ENCODE measurements at regions not wholly inside any gene's neighbourhood (a gene's known extent, or its start where the extent isn't known, plus 50 kb on each side); places are given as distances from the start of the nearest gene placed in this dataset.

DNA sequence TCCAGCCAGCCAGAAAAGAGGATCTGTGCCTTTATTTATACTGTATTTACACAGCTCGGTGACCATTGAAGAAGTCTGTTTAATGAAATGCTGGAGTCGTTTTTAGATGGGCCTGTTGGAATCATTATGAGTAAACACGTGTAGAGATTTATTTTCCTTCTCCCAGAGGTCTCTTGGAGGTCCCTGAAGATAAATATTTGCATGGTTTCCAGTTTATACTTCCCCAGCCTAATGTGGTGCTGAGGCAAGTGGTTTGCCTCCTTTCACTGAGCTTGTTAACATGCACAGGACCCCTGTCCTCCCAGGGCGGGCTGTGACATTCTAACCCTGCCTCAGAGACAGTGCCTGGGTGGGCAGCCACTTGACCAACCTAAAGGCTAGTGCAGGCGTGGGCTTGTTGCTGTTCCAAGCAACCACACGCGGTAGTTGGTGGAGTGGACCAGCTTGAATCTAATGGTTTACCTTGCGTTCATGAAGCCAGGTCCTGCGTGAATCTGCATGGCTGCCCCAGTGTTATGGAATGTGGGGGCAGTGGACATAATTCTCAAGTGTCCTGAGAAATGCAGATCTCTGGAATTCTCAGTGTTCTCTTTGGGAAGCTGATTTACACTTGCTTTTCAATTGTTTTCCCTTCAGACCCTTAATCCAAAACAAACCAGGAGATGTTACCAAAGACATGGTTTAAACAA, 130.2 kb upstream of the DLX2 start:
- DNase-seq = no peak

DNA sequence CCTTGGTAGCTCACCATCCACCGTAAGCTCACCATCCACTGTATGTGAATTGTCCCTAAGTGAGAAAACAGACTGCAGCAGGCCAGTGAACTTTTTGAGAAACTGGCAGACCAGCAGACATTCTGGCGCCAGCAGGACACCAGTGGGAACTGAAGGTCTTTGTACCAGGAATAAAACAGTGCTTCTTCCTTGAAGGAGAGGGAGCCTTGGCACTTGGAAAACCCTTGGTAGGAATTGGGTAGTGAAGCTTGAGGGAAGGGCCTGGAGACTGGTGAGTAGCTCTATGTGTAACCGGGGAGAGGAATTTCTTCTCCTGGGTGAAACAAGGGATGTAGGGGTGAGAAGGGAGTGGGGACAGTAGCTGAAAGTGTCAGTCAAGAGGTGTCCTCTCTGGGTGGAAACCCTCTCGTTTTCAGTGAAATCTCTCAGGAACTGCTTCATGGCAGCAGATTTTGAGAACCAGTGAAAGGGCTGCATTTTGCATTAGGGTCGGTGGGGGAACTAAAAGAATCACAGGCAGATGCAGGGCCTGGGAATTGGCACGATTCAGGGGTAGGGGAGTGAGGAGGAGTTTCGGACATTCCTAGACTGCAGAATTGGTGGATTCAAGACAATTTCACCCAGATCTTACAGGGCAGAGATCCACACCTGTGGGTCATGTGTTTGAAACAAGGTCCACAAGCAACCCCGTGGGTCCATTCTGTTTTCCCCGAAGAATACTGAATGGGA, 131.5 kb upstream of the DLX2 start:
- no peak for DNase-seq

DNA sequence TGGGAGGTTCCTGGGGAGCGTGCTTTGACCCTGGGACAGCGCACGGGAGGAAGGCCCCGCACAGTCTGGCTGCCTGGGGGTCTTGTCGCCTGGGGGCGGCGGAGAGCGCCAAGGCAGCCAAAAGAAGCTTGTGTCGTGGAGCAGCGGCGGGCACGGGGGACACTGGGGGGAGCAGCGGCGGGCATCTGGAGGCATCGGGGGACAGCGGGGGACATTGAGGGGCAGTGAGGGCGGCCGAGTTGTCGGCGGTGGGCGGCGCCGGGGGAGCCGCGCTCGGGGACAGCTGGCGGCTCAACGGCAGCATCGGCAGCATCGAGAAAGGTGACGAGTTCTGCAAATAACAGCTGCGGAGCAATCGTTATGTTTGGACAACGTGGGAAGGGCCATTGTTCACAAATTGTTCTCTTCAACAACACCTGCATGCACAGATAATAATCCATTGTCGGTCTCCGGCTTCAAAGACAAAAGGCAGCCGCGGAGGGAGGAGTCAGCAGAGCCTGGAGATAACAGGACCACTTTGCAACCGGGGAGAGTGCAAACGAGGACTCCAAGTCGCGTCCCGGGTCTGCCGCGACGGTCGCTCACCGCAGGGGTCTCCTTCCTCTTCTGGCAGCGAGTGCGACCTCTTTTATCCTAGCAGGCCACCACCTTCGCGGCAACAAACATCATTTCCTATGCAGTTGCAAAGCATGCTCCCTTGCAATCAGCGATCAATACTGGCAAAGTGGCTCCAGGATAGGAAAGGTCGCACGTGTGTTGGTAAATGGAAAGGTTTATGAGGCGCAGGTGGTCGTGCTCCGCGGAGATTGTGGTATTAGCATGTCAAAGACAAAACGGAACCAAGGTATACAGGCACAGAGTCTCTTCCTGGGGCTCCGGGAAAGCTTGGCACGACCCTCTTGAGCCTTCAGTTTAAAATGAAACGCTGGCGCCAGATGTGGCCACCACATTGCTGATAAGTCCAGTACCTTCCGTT, 132.3 kb upstream of the DLX2 start:
- DNase-seq = no peak

DNA sequence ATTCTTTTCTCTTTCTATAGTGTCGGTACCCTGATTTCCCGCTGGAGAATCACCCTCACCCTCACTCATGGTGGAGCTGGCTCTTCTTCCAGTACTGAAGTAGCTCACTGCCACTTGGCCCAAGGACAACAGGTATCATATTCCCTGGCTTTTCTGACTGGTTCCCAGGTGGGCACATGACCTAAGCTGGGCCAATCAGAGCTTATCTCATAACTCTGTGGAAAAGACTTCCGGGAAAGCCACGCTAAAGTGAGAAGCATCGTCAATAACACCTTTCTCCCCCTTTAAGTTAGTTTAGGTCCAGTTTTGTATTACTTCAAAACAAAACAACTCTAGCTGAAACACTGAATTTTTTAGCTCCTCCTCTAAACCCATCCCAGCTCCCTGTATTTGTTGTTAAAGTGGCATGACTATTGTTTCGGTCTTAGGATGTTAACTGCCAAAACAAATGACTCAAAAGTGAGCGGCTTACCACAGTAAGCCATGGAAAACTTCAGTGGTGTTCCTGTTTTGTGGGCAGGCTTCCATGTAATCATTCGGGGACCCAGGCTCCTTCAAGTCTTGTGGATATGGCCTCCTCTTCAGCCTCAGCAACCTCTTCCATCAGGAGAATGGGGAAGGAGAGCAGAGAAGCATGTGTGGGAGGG, 137.4 kb upstream of the DLX2 start:
- DNase-seq = no peak

DNA sequence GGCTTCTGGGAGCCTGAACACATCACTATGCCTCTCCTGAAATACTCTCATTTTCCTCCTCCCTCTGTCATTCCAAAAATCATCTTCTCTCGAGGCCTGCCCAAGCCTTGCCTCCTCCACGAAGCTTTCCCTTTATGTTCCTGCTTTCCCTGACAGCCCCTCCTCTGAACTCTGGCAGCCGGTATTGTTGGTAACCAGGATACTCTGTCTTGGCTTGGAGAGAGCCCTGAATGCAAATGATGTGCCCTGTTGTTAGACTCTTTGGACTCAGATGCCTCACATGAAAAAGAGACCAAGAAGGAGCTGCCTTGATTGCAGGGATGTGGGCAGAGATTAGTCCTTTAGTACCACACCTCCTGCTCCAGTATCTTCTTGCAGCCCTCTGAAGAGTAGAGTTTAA, 138.5 kb upstream of the DLX2 start:
- DNase-seq = no peak

DNA sequence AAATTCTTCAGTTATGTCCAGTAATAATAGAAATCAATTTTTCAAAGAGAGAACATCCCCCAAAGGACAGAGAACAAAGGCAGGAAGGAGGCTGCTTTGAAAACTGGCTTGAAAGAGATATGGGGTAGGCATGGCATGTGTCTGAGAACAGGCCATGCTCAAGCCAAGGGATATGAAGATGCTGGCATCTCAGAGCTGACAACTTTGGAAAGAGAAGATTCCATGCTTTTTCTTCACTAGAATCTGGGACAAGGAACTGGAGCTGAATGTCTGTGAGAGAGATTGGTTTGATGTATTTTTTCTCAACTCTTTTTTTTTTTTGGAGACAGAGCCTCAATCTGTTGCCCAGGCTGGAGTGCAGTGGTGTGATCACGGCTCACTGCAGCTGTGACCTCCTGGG, 139.8 kb upstream of the DLX2 start:
- no peak for DNase-seq

DNA sequence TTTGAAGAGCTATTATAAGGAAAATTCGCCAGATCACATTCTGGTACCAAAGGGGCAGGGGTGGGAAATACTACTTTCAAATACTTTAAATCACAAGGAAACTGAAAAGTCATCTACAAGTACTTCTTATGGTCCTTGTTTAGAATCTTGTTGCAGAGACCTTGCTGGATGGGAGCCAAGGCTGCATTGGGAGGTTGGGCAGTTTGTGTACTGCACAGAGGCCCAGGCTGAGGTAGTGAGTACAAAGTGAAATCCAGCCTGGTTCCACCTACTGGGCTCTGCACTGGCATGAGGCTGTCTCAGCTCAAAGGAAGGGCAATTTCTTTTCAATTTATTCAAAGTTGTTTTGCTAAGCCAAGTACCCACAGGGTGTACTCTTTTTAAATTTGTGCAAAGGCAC, 140.3 kb upstream of the DLX2 start:
- DNase-seq = no peak

DNA sequence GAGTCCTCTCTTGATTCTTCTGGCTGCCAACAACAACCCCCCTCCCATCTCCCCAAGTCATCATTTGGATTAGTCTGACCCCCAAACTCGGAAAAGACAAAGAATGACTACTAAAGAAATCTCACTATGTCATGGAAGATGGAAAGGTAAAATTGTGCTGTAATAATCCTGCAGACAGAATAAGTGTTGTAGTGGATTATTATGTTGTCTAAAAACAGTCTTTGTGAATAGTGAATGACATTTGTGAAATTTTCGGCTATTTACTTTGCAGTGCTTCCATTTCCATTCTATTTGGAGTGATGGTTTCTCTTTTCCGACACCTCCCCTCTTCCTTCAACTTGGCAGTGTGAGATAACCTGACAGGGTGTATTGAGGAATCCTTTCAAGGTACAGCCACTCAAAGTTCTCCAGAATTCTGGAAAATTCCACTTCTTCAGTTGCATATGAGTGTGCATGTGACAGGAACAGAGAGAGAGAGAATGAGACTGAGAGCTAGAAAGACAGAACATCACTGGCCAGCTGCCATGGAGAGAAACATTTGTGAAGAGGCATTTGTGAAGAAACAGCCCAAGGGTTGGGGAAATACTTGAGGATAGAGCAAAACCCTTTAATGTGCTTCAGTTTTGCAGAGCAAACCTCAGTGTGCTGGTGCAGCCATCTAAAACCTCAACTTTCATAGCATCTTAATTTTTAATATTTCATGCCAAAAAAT, 141.9 kb upstream of the DLX2 start:
- no peak for DNase-seq

DNA sequence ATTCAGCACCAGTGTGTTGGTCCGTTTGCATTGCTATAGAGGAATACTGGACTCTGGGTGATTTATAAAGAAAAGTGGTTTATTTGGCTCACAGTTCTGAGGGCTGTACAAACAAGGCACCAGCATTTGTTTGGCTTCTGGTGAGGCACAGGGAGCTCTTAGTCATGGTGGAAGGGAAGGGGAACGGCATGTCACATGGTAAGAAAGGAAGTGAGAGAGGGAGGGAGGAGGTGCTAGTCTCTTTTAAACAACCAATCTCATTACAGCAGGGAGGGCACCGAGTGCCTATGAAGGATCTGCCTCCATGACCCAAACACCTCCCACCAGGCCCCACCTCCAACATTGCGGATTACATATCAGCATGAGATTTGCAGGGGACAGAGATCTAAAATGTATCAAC, 143.9 kb upstream of the DLX2 start:
- DNase-seq = no peak

DNA sequence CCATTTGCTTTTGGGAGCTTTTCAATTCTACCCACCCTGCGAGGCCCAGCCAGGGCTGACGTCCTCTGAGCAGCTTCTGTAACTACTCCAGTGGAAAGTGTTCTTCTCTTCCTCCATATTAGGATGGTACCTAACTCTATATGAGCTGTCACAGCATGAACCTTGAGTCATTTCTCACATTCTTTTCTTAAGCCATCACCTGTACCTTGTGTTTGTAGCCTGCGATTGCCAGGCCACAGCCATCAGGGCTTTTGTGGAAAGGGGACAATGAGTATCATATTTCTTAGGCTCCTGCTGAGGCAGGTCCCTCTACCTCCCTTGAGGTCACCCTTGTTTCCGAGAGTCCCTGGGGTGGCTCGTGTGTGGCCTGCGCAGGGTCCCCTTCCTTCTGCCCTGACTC, 144.5 kb upstream of the DLX2 start:
- no peak for DNase-seq

DNA sequence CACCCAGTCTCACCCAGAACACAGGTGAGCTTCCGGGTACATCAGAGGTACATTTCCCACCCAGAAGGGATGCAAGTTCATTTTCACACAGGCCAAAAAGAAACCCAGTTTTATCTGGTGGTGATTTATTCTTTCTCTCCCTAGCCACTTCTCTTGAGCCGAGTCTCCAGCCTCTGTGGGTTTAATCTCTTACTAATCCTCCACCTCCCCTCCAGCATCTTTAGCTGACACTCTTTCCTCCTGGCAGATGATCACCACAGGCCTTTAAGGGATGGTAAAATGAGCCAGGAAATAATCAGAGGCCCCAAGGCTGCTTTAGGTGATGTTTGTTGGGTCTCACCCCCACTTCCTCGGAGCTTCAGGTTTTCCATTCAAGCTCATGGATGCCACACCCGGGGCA, 145.7 kb upstream of the DLX2 start:
- DNase-seq = no peak

DNA sequence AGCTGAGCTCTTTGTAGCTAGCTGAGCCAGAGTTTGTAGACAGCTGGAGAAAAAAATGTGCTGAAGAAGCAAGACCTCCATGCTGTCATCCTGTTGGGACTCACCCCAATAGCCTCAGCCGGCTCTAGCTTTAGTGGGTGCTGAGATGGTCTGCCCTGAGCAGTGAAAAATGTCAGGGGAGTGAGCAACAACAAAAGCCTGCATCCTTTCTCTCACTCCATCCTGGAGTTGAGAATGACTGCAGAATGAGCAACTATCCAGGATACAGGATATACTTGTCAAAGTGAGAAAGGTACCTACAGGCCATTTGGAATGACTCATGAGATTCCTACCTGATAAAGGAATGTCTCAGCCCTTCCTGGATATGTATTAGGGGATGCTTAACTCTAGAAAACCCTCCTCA, 146.1 kb upstream of the DLX2 start:
- DNase-seq = no peak

DNA sequence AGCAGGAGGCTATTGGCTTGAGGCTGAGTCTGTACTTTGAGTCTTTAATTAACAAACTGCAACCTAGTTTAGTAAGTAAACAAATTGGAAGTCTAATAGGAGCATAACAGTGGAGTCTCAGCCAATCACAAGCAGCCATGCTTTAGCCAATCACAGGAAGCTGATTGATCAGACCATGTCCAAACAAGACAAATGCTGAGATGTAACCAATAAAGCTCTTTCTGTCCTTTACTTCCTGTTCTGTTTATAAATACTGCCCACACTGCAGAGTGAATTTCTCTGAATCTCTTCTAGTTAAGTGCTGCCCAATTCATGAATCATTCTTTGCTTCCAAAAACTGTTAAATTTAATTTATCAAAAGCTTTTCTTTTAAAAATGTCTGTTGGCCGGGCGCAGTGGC, 146.6 kb upstream of the DLX2 start:
- no peak for DNase-seq

DNA sequence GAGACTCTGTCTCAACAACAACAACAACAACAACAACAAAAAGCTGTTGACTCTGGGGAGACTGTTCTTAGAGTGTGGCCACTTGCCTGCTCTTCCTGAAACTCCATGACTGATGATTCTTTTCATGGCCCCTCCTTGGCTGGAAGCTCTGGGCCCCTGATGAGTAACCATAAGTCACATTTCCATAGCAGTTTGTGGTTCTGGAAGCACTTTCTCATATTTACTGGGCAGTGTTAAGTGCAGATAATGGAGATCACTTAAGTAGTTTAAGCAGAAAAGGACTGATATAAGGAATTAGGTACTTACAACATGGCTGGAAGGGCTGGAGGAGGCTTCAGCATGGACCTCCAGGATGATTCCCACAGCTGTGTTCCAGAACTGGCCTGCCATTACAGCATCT, 147.3 kb upstream of the DLX2 start:
- DNase-seq = no peak

DNA sequence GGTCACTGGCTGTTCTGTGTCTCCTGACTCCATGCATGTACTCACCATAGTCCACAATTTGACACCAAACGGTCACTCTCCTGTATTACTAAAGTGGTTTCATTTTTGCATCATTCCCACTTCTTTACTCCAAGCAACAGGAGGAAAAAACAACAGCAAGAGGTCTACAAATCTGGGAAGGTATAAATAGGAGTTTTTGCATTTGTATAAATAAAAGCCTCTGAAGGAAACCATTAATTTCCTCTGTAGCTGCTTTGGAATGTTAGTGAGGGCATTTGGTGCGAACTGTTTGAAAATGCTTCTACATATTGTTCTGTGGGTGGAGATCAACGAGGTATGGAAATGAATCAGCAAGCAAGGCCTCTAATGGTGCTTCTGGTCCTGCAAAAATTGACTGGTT, 148.5 kb upstream of the DLX2 start:
- DNase-seq = no peak

DNA sequence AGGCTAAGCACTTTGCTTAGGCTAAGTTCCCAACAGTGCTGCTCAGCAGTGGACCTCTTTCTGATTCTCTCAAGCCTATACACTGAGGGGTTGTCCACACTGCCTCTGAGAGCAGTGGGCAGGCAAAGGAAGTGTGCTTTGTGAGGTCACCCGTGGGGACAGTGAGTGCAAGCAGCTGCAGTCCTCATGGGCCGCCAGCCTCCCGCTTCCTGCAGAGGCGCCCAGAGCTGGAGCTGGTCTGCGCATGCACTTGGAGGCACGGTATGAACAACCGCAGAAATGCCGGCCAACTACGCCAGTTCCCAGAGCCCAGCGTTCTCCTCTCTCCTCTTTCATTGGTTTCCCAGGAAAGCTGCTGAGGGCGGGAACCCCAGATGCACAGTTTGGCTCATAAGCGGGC, 149.5 kb upstream of the DLX2 start:
- DNase-seq = no peak

DNA sequence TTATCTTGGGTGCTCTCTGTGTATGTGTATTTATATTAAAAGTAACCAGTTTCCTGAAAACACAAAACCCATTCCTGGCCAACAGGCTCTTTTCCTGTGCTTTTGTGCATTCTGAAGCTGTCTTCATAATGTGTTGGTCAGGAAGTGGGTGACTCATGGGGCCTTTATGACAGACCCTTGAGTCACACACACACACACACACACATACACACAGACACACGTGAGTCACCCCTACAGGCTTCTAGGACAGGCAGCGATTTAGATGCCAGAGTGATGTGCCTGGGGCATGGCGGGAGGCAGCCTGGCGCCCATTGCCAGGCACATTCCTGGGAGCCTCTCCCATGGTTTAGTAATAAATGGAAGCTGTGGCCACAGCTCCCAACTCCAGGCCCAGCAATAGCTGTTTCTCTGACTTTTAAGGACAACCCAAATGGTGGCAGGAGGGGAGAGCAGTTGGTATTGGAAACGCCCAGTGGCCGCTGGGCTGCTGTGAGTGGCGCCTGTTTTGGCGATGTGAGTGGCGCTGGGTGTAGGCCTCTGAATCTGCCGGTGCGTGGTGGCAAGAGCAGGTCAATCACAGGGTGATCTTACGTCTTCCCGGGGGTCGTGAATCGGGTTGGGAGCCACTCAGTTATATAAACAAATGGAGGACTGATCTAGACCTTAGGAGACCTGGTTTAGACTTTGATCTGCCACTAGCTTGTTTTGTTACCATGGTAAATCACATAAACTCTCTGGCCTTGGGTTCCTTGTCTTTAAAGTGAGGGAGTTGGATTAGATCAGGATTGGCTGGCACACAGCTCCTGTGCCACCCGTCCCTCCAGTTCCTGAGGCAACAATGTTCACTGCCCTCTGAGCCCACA, 150.7 kb upstream of the DLX2 start:
- DNase-seq = no peak

DNA sequence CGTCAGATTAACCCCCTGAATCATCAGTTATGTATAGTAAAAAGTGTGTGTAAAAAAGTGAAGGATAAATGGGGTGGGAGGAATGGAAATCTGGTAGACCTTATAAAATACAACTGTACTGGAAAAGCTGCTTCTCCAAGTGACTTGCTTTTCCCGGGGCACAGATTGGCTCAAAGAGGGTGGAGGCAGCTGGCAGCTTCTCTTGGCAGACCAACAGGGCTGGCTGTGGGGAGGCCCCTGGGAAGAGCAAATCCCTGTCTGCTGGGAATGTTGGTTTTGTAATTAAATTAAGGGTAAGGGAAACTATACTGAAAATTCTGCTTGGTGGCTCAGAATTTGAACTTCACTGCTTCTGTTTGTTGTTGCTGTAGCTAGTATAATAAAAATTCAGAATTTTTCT, 154.2 kb upstream of the DLX2 start:
- DNase-seq = peak; percentile 58

DNA sequence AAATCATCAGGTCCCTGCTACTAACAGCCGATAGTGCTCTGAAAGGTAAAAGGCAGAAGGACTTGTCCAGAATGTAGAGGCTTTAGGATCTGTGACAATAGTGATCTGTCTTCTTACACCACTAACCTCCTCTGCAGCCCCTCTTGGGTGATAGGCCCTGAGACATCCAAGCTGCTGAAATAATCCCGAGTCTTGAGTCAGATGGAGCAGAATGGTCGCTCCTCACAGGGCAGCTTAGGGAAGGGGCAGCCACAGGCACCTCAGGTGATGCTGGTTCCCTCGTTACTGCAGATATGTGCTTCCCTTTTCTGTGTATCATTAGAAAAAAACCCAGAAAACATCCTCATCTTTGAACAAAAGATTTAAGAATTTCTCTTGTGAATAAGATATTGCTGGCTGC, 157.1 kb upstream of the DLX2 start:
- DNase-seq = no peak

DNA sequence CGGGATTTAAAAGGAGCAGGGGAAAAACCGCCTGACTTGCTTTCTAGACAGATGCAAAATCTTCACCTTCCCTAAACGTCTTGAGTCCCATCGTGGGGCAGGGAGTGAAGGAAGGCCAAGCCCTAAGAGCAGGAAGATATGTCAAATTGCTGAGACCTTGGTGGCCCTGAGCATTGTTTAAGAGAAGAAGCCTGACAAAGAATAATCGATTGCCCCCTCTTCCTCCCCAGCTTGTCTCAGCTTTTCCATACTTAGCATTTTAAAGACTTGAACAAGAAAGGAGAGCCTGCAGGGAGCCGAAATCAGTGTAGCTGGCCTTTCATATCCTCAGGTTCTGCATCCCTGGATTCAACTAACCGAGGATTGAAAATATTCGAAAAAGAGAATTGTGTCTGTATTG, 157.6 kb upstream of the DLX2 start:
- no peak for DNase-seq

DNA sequence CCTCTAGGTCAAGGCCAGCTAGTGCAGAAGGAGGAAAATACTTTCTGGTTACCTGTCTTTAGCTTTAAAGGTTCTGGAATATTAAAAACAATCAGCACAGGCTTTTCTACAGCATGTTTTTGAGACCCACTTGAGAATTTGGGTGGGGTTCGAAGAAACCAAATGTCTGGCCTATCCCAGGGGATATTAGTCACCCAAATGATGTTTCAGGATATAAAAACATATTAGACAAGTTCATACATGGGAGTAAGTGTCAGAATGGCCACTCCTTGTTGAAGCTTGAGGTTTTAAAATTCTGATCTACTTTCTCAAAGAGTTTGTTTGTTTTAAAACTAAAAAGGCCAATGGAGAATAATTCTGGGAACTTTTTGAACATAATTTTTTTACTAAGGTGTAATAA, 158.6 kb upstream of the DLX2 start:
- DNase-seq = no peak

DNA sequence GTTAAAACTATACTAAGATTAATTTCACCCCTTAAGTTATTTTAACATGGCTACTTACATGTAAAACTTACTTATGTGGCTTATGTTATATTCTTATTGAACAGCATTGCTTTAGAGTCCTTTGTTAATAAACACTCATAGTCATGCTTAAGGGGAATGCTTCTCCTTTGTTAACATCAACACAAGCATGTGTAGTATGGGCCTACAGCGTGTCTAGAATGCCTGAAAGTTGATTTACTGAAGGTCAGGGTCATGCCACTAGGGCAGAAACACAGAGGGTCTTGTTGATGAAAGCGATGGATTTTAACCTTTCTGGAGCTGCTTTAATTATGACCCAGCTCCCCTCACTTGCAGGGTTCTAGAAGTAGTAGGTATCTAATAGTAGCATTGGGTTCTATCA, 159.8 kb upstream of the DLX2 start:
- no peak for DNase-seq
